BLaER1 treated with 17β-estradiol and CSF1 and Interleukin-3, amounts not matched to agents 10 nM and 100 nM (cell line): ENCODE measurements at regions not wholly inside any gene's neighbourhood (a gene's known extent, or its start where the extent isn't known, plus 50 kb on each side); places are given as distances from the start of the nearest gene placed in this dataset.

Experiments
- H3K27ac ChIP-seq, 11 experiments: shearing (Covaris generic); formaldehyde crosslinking; 2 replicates each; pipeline ENCODE4 v1.8.1; 2022
- H3K27me3 ChIP-seq, 11 experiments: shearing (Covaris generic); formaldehyde crosslinking; 2 replicates each; pipeline ENCODE4 v1.8.1; 2022
- H3K36me3 ChIP-seq, 11 experiments: shearing (Covaris generic); formaldehyde crosslinking; 2 replicates each; pipeline ENCODE4 v1.8.1; 2022
- H3K4me1 ChIP-seq, 10 experiments: shearing (Covaris generic); formaldehyde crosslinking; 2 replicates each; pipeline ENCODE4 v1.8.1; 2022
- H3K4me2 ChIP-seq, 11 experiments: shearing (Covaris generic); formaldehyde crosslinking; 2 replicates each; pipeline ENCODE4 v1.8.1; 2022
- H3K4me3 ChIP-seq, 10 experiments: shearing (Covaris generic); formaldehyde crosslinking; 2 replicates each; pipeline ENCODE4 v1.8.1; 2022
- H3K9ac ChIP-seq, 11 experiments: shearing (Covaris generic); formaldehyde crosslinking; 2 replicates each; pipeline ENCODE4 v1.8.1; 2022
- H3K9me3 ChIP-seq, 11 experiments: shearing (Covaris generic); formaldehyde crosslinking; replicated peaks in 1 of 11; 2 replicates each; pipeline ENCODE4 v1.8.1; 2022
- H4K20me1 ChIP-seq, 11 experiments: shearing (Covaris generic); formaldehyde crosslinking; 2 replicates each; pipeline ENCODE4 v1.8.1; 2022
- Cebpa-rat ChIP-seq, 11 experiments: shearing (Covaris generic); IDR thresholded peaks; 2 replicates each; pipeline ENCODE4 v1.8.1; 2022

GRCh38 chr1:87165177-87165576, 163.5 kb upstream of the LMO4 start:
- no peak for TF ChIP-seq Cebpa-rat (IDR thresholded peaks at IDR 0.05)

GRCh38 chr1:87167157-87167789, 161.4 kb upstream of the LMO4 start:
- Histone ChIP-seq H3K36me3 (no peaks in the 10 kb centered on the region), H4K20me1 (no peaks in the 10 kb centered on the region), H3K9me3 (no peaks in the 10 kb centered on the region), H3K27ac (no peak overlapping the region), H3K4me2 (no peak overlapping the region), H3K27me3 (no peaks in the 10 kb centered on the region), H3K4me3 (no peak overlapping the region), H3K9ac (no peak overlapping the region), H3K4me1 (peaks cover 0 to 18% (median 0%) of the 10 kb centered on the region in 10 experiments; a peak in 4 of 20 replicates)
- TF ChIP-seq Cebpa-rat (IDR thresholded peaks at IDR 0.05), result no peak

More at GRCh38 chr1:87165177-87165576, 163.5 kb upstream of the LMO4 start:
- Histone ChIP-seq H3K9me3 (no peaks in the 10 kb centered on the region), H3K9ac (no peak overlapping the region), H3K4me2 (no peak overlapping the region), H3K27me3 (no peaks in the 10 kb centered on the region), H3K27ac (no peak overlapping the region), H3K4me1 (peaks cover 0 to 4% (median 0%) of the 10 kb centered on the region in 10 experiments; a peak in 4 of 20 replicates), H3K4me3 (no peak overlapping the region), H3K36me3 (no peaks in the 10 kb centered on the region), H4K20me1 (no peaks in the 10 kb centered on the region)

- no peak overlapping the region for H3K4me3 ChIP-seq
- H4K20me1 ChIP-seq, result no peaks in the 10 kb centered on the region
- no peak overlapping the region for H3K9ac ChIP-seq
- no peaks in the 10 kb centered on the region for H3K36me3 ChIP-seq
- TF ChIP-seq Cebpa-rat (IDR thresholded peaks at IDR 0.05), result no peak
- H3K4me1 ChIP-seq, result peaks cover 0 to 18% (median 0%) of the 10 kb centered on the region in 10 experiments; a peak in 4 of 20 replicates
- H3K27ac ChIP-seq, result no peak overlapping the region
- H3K9me3 ChIP-seq, result no peaks in the 10 kb centered on the region
- H3K4me2 ChIP-seq, result no peak overlapping the region
- no peaks in the 10 kb centered on the region for H3K27me3 ChIP-seq
Measured at GRCh38 chr1:87167848-87168525, 160.7 kb upstream of the LMO4 start.

- H3K27ac ChIP-seq, result no peak overlapping the region
- no peak for TF ChIP-seq Cebpa-rat (IDR thresholded peaks at IDR 0.05)
Measured at GRCh38 chr1:87169263-87169910, 159.3 kb upstream of the LMO4 start.

GRCh38 chr1:87170157-87170556, 158.5 kb upstream of the LMO4 start:
- H3K36me3 ChIP-seq, result no peaks in the 10 kb centered on the region
- H3K4me3 ChIP-seq, result no peak overlapping the region
- no peak overlapping the region for H3K9ac ChIP-seq
- H3K9me3 ChIP-seq, result no peaks in the 10 kb centered on the region
- H3K4me2 ChIP-seq, result peak overlapping the region in 2 of 11 experiments; percentile 27 to 37; a peak in 4 of 22 replicates
- H3K4me1 ChIP-seq, result peaks cover 0 to 18% (median 0%) of the 10 kb centered on the region in 10 experiments; a peak in 4 of 20 replicates
- TF ChIP-seq Cebpa-rat (IDR thresholded peaks at IDR 0.05), result no peak
- no peak overlapping the region for H3K27ac ChIP-seq
- no peaks in the 10 kb centered on the region for H4K20me1 ChIP-seq
- H3K27me3 ChIP-seq, result no peaks in the 10 kb centered on the region

More at GRCh38 chr1:87169263-87169910, 159.3 kb upstream of the LMO4 start:
- Histone ChIP-seq H3K36me3 (no peaks in the 10 kb centered on the region), H3K4me3 (no peak overlapping the region), H3K4me2 (0 out of 22 replicates have a peak overlapping the region, but pooled peaks of 1 of the 11 experiments have one; percentile 27), H3K9me3 (no peaks in the 10 kb centered on the region), H3K9ac (no peak overlapping the region), H4K20me1 (no peaks in the 10 kb centered on the region), H3K4me1 (peaks cover 0 to 18% (median 0%) of the 10 kb centered on the region in 10 experiments; a peak in 4 of 20 replicates), H3K27me3 (no peaks in the 10 kb centered on the region)

- no peaks in the 10 kb centered on the region for H4K20me1 ChIP-seq
- TF ChIP-seq Cebpa-rat (IDR thresholded peaks at IDR 0.05), result no peak
- H3K4me1 ChIP-seq, result peaks cover 0 to 20% (median 1%) of the 10 kb centered on the region in 10 experiments; a peak in 8 of 20 replicates
- no peak overlapping the region for H3K4me3 ChIP-seq
- H3K27ac ChIP-seq, result no peak overlapping the region
- peak overlapping the region in 2 of 11 experiments; percentile 27 to 37; a peak in 4 of 22 replicates for H3K4me2 ChIP-seq
- no peak overlapping the region for H3K9ac ChIP-seq
- H3K36me3 ChIP-seq, result no peaks in the 10 kb centered on the region
- H3K9me3 ChIP-seq, result no peaks in the 10 kb centered on the region
- H3K27me3 ChIP-seq, result no peaks in the 10 kb centered on the region
Measured at GRCh38 chr1:87170931-87171598, 157.6 kb upstream of the LMO4 start.

GRCh38 chr1:87173231-87173630, 155.4 kb upstream of the LMO4 start:
- no peaks in the 10 kb centered on the region for H3K36me3 ChIP-seq
- H3K27me3 ChIP-seq, result no peaks in the 10 kb centered on the region
- H4K20me1 ChIP-seq, result no peaks in the 10 kb centered on the region
- H3K9ac ChIP-seq, result no peak overlapping the region
- H3K4me1 ChIP-seq, result peaks cover 0 to 33% (median 9%) of the 10 kb centered on the region in 10 experiments; a peak in 14 of 20 replicates
- no peak overlapping the region for H3K4me2 ChIP-seq
- H3K4me3 ChIP-seq, result no peak overlapping the region
- H3K27ac ChIP-seq, result no peak overlapping the region
- H3K9me3 ChIP-seq, result 0 out of 22 replicates have a peak, but pooled peaks cover 0 to 4% (median 0%) of the 10 kb centered on the region in 11 experiments
- TF ChIP-seq Cebpa-rat (IDR thresholded peaks at IDR 0.05), result no peak

GRCh38 chr1:87174724-87175245, 153.9 kb upstream of the LMO4 start:
- no peaks in the 10 kb centered on the region for H3K27me3 ChIP-seq
- no peaks in the 10 kb centered on the region for H4K20me1 ChIP-seq
- no peak for TF ChIP-seq Cebpa-rat (IDR thresholded peaks at IDR 0.05)
- no peak overlapping the region for H3K4me3 ChIP-seq
- no peak overlapping the region for H3K4me2 ChIP-seq
- no peak overlapping the region for H3K27ac ChIP-seq
- H3K9ac ChIP-seq, result no peak overlapping the region
- 0 out of 22 replicates have a peak, but pooled peaks cover 0 to 4% (median 0%) of the 10 kb centered on the region in 11 experiments for H3K9me3 ChIP-seq
- peaks cover 14 to 41% (median 19%) of the 10 kb centered on the region in 10 experiments; a peak in 19 of 20 replicates for H3K4me1 ChIP-seq
- no peaks in the 10 kb centered on the region for H3K36me3 ChIP-seq
